GM12874 (cell line): ENCODE measurements at regions not wholly inside any gene's neighbourhood (a gene's known extent, or its start where the extent isn't known, plus 50 kb on each side); places are given as distances from the start of the nearest gene placed in this dataset.

Experiments used
- CTCF ChIP-seq: IDR thresholded peaks from 2 replicates; pipeline ENCODE4 v1.5.1; 2011; ENCODE audit warnings: low read depth, mild to moderate bottlenecking, control low read depth, low read length, moderate library complexity; ENCODE audit not compliant: insufficient read depth

GRCh38 chr7:123273185-123273584 is 73.4 kb upstream of the SLC13A1 start:
- no peak for TF ChIP-seq CTCF

GRCh38 chr7:123271856-123272255 is 72.1 kb upstream of the SLC13A1 start:
- no peak for TF ChIP-seq CTCF

- no peak for TF ChIP-seq CTCF
These were observed 71.5 kb upstream of the SLC13A1 start for GRCh38 chr7:123271231-123271630.

- TF ChIP-seq CTCF: no peak
These were observed 70.8 kb upstream of the SLC13A1 start for GRCh38 chr7:123270570-123270969.

GRCh38 chr7:123265853-123266252 is 66.1 kb upstream of the SLC13A1 start:
- no peak for TF ChIP-seq CTCF

GRCh38 chr7:123260428-123260960 is 60.7 kb upstream of the SLC13A1 start:
- no peak for TF ChIP-seq CTCF

GRCh38 chr7:123259759-123260158 is 60.0 kb upstream of the SLC13A1 start:
- no peak for TF ChIP-seq CTCF
